Inflammatory macrophage (primary cell): ENCODE measurements at regions not wholly inside any gene's neighbourhood (a gene's known extent, or its start where the extent isn't known, plus 50 kb on each side); places are given as distances from the start of the nearest gene placed in this dataset.
"Not testable (repeated sequence)": the region's sequence is repeated elsewhere in the genome, so short reads cannot be mapped to it uniquely, and the experiment has no call there.

ENCODE experiments used
- DNase-seq, 2 donors: peaks; one replicate each; pipeline ENCODE4 v3.0.0-alpha.2; 2020 to 2022

DNA sequence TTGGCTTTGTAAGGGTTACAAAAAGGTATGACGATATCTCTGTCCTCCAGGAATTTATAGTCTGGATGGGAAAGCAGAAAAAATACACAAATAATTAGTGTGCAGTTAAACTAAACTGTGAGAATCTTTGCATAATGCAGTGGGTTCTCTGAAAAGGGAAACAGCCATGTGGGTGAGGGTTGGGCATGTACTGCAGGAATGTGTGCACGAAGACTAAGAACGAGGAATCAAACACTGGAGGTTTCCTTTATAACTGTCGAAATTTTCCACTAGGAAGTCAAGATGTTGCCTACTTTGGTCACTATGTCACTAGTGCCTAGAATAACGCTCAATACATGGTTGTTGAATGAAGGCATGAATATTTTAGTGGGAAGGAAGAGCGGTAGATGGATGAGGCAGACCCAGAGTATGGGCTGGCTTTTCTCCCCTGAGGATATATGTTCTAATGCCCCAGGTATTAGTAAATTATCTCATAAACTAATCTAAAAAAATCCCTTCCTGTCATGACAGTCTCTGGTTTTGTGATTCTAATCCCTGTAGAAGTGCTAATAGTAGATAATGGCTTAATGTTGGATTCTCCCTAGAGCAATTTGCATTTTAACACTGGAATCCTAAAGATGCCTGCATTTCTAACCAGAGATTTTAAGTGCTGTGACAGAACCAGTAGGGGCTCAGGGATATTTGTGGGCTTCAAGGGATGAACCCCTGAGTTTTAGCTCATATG is 227.3 kb downstream of the NMUR2 start:
- DNase-seq = no peak

GRCh38 chr5:152171888-152172287 is 233.2 kb downstream of the NMUR2 start:
- DNase-seq = no peak

GRCh38 chr5:152170350-152170749 is 234.7 kb downstream of the NMUR2 start:
- no peak for DNase-seq

DNA sequence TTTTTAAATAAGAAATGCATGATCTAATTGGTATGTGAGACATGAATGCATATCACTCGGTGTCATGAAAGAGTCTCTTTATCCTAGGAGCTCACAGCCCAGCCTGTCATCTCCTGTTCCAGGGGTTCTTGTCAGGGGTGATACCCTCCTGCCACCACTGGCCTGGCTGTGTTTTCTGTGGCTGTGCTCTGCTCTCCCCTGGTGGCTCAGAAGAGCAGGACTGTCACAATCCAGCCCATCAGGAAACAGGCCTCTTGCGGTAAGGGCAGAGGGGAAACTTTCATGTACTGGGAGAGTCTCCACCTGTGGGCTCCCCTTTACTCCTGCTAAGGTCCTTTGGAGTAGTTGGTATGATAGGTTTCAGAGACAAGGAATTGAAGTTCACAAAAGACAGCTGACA is 240.2 kb upstream of the GLRA1 start:
- DNase-seq = no peak

- DNase-seq = not testable (repeated sequence)
Measured at GRCh38 chr5:152159894-152160293, 235.2 kb upstream of the GLRA1 start.

DNA sequence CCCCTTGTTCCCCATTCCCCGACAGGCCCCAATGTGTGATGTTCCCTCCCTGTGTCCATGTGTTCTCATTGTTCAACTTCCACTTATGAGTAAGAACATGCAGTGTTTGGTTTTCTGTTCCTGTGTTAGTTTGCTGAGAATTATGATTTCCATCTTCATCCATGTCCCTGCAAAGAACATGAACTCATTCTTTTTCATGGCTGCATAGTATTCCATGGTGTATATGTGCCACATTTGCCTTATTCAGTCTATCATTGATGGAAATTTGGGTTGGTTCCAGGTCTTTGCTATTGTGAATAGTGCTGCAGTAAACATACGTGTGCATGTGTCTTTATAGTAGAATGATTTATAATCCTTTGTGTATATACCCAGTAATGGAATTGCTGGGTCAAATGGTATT is 229.8 kb upstream of the GLRA1 start:
- not testable (repeated sequence) for DNase-seq

- no peak for DNase-seq
Measured at GRCh38 chr5:152151940-152152339, 227.3 kb upstream of the GLRA1 start.

DNA sequence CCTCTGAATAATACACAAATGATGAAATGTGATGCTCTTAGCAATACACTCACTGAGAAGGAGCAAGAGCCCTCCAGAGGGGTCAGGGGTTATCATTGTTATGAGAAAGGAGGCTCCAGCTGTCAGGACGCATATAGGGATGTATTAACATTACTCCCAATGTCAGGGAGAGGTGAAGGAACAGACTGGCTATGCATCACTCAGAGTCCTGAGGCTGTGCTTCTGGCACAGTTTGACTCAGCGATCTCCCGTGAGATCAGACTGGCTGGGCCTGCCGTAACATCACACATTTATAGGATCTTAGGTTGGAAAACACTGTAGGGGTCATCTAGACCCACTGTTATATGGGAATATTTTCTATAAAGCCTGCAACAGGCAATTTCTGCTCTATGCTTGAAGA is 226.5 kb upstream of the GLRA1 start:
- DNase-seq = no peak

- DNase-seq = no peak
Measured at GRCh38 chr5:152147286-152147685, 222.6 kb upstream of the GLRA1 start.

DNA sequence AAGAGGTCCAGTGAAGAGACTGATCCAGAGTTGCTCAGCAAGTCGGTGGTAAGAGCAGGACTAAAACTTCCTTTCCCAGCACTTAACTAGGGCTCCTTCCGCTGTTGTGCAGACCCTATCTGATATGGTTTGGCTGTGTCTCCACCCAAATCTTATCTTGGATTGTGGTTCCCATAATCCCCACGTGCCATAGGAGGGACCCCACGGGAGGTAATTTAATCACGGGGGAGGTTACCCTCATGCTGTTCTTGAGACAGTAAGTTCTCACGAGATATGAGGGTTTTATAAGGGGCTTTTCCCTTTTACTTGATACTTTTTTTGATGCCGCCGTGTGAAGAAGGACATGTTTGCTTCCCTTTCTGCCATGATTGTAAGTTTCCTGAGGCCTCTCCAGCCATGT is 221.9 kb upstream of the GLRA1 start:
- no peak for DNase-seq

DNA sequence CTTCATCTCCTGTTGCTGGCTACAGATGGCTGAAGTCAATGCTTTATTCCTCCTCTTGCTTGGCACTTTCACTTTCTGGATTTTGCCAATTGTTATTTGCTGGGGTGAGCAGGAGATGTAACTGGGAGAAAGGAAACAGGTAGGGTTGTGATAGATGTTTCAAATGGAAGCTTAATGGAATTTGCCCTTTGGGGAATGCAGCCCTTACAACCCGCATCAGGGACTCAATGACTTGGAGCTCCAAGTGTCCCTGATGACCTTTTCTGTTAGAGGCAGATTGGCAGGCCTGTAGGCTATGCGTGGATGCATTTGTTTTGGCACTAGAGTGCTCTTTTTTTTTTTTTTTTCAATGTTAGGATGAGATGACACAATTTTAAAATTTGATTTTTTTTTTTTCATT is 219.9 kb upstream of the GLRA1 start:
- no peak for DNase-seq

GRCh38 chr5:152144030-152144429 is 219.4 kb upstream of the GLRA1 start:
- DNase-seq = no peak

GRCh38 chr5:152142840-152143469 is 218.3 kb upstream of the GLRA1 start:
- DNase-seq = peak; percentile 29 to 55

DNA sequence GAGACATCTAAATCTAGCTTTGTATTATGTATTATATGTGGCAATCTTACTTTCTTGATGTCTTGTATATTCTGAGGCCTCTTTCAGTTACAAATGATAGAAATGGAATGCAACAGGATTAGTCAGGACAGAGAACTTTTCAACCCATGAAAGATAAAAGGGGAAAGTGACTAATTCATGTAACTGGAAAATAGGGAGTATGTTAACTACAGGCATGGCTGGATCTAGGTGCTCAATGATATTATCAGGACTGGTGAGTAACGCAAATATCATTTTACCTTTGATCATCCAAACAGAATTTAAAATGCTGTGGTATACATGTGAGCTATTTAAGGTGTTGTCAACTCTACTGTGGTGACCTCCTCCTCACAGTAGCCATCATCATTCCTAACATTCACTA is 215.7 kb upstream of the GLRA1 start:
- DNase-seq = no peak

GRCh38 chr5:152137063-152137462 is 212.4 kb upstream of the GLRA1 start:
- DNase-seq = no peak

DNA sequence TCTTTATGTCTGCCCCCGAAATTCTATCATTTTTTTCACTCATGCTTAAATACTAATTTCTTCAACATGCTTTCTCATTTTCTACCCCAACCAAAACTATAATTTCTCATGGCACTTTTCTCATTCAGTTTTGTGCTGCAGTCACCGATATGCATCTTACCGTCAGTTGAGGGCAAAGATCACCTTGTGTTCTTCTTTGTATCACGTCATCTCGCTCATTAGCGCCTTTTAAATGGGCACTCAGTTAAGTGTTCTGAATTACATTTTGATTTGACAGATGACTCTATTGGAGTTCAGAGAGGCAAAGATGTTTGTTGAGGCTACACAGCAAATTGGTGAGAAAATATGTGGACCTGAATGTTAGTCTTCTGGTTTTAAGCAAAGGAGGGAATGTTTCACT is 211.7 kb upstream of the GLRA1 start:
- DNase-seq = no peak

DNA sequence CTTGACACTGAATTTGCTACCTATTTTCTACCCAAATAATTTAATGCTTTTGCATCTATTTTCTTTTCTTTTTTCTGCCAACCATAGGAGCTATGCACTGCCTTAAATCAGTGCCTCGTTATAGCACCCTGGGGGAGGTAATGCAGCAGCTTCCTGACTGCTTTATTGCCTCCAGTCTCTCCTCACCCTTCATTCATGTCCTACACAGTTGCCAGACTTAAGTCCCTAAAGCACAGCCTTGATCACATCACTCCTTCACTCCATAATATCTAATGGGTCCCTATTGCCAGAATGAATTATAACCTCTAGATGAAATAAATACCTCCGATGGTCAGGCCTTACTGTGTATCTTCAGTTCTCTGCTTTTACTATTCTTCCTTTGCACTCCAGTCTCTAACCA is 211.2 kb upstream of the GLRA1 start:
- DNase-seq = no peak

GRCh38 chr5:152125661-152126205 is 201.1 kb upstream of the GLRA1 start:
- no peak for DNase-seq

DNA sequence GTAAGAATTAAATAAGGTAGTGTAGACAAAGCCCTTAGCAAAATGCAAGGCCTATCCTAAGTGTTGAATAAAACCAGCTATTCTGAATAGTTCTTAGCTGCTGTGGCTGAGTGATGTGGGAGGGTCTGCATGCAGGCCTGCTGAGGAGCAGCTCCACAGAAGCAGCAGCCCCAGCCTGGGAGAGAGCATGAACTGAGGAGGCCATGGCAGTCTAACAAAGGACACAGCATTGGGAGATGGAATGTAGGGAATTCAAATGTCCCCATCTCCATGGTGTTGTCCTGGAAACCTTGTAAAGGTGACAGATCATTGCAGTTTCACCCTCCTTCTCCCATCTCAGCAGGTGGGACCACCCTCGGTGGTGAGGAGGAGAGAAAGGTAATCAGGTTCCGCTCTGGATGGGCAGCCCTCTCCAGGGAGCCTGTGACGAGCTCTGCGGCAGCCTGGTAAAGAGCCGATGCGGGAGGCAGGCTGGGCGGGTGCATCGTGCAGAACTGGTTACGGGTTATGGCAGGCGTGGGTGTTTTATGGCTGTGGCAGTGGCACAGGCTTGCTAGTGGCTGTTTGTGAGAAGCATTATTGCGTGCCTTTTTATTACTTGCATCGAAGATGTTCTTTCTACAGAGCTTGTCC is 199.9 kb upstream of the GLRA1 start:
- DNase-seq = no peak

GRCh38 chr5:152118676-152119470 is 194.2 kb upstream of the GLRA1 start:
- DNase-seq = no peak

GRCh38 chr5:152116934-152117333 is 192.3 kb upstream of the GLRA1 start:
- no peak for DNase-seq

DNA sequence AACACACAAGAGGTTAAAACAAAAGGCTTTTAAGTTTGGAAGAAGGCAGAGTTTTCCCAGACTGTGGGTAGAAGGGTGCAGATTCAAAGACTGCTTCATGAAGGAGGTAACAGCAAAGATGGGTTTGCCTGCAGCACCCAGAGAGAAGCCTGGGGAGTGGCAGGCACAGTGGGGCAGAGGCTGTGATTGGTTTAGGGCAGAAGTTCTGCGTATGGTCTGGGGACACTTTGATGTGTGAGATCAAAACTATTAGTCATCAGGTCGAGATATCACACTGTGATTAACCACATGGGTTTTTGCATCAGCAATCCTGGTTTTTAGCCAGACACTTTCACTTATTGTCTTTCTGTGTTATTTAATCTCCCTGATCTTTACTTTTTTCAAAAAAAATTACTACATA is 188.8 kb upstream of the GLRA1 start:
- no peak for DNase-seq

DNA sequence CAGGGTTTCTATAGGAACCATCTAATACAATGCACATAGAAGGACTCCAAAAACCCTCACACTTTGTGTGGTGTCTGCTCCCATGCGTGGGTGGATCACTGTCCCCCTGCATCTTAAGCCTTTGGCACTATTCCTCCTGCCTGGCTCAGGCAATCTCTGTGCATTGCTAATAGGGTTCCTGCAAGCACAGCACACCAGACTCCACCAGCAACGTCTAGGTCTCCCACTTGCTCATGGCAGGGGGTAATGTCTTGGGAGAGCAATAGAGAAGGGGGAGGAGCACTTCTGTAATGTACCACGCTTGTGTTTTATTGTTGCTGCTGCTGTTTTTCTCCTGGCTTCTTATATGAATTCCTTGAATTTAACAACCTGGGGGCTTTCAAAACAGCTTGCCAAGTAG is 182.6 kb upstream of the GLRA1 start:
- DNase-seq = no peak
